Osteoblast (primary cell): ENCODE measurements at regions not wholly inside any gene's neighbourhood (a gene's known extent, or its start where the extent isn't known, plus 50 kb on each side); places are given as distances from the start of the nearest gene placed in this dataset.

Source experiments
- DNase-seq: peaks from one replicate; pipeline ENCODE4 v3.0.0; 2011; ENCODE audit warnings: low spot score, mixed read lengths; ENCODE audit not compliant: insufficient read length; ENCODE audit errors: missing footprints
- H2AFZ ChIP-seq: 2 replicates; pipeline ENCODE4 v1.6.0; 2011; ENCODE audit warnings: mild to moderate bottlenecking, low read length
- H3K27ac ChIP-seq: 2 replicates; pipeline ENCODE4 v1.5.1; 2011; ENCODE audit warnings: mild to moderate bottlenecking, low read depth, low read length, moderate library complexity
- H3K27me3 ChIP-seq: 2 replicates; pipeline ENCODE4 v1.6.0; 2012; ENCODE audit warnings: mild to moderate bottlenecking, control low read depth, inconsistent platforms, low read length, moderate library complexity; ENCODE audit not compliant: insufficient read depth
- H3K36me3 ChIP-seq: 2 replicates; pipeline ENCODE4 v1.5.1; 2011; ENCODE audit warnings: mild to moderate bottlenecking, low read length, control low read depth, moderate library complexity; ENCODE audit not compliant: insufficient read depth
- H3K4me1 ChIP-seq: 2 replicates; pipeline ENCODE4 v1.5.1; 2011; ENCODE audit warnings: mild to moderate bottlenecking, low read length, control low read depth, moderate library complexity; ENCODE audit not compliant: insufficient read depth
- H3K4me2 ChIP-seq: 2 replicates; pipeline ENCODE4 v1.6.0; 2011; ENCODE audit warnings: mild to moderate bottlenecking, low read length; ENCODE audit not compliant: insufficient read depth
- H3K4me3 ChIP-seq: fragments of 200-600 bp; sonication (generic); 3 replicates; pipeline ENCODE4 v1.5.1; 2012; ENCODE audit warnings: mild to moderate bottlenecking, low read length, inconsistent platforms; ENCODE audit not compliant: insufficient read depth
- H3K79me2 ChIP-seq: 2 replicates; pipeline ENCODE4 v1.6.0; 2012; ENCODE audit warnings: mild to moderate bottlenecking, low read length, control low read depth, inconsistent platforms; ENCODE audit not compliant: insufficient read depth
- H3K9me3 ChIP-seq: 2 replicates; pipeline ENCODE4 v1.5.1; 2011; ENCODE audit warnings: low read depth, low read length, control low read depth
- H4K20me1 ChIP-seq: 2 replicates; pipeline ENCODE4 v1.6.0; 2012; ENCODE audit warnings: mild to moderate bottlenecking, low read length, control low read depth; ENCODE audit not compliant: insufficient read depth
- CTCF ChIP-seq: IDR thresholded peaks from 2 replicates; pipeline ENCODE4 v1.5.1; 2011; ENCODE audit warnings: mild to moderate bottlenecking, low read depth, low read length, moderate library complexity; ENCODE audit errors: extremely low read depth

GRCh38 chr1:104526158-104526795 is 776.6 kb downstream of the AMY1C start:
- no peak for DNase-seq
- no peaks in the 10 kb centered on the region for H3K27me3 ChIP-seq
- no peak for TF ChIP-seq CTCF
- H4K20me1 ChIP-seq: no peaks in the 10 kb centered on the region
- peaks cover 2% of the 10 kb centered on the region for H3K9me3 ChIP-seq
- H3K4me3 ChIP-seq: no peak overlapping the region
- H3K27ac ChIP-seq: no peak overlapping the region
- no peaks in the 10 kb centered on the region for H3K79me2 ChIP-seq
- H3K36me3 ChIP-seq: no peaks in the 10 kb centered on the region
- no peaks in the 10 kb centered on the region for H3K4me1 ChIP-seq
- H2AFZ ChIP-seq: no peak overlapping the region
- H3K4me2 ChIP-seq: no peak overlapping the region

- Histone ChIP-seq H3K4me2 (no peak overlapping the region), H3K27ac (no peak overlapping the region), H2AFZ (no peak overlapping the region), H3K9me3 (peaks cover 2% of the 10 kb centered on the region), H3K4me1 (no peaks in the 10 kb centered on the region), H3K27me3 (no peaks in the 10 kb centered on the region), H3K79me2 (no peaks in the 10 kb centered on the region), H4K20me1 (no peaks in the 10 kb centered on the region), H3K36me3 (no peaks in the 10 kb centered on the region), H3K4me3 (no peak overlapping the region)
- no peak for TF ChIP-seq CTCF
- no peak for DNase-seq
Observed at GRCh38 chr1:104531990-104532389, 782.3 kb downstream of the AMY1C start.

GRCh38 chr1:104574620-104575019 is 824.9 kb downstream of the AMY1C start:
- Histone ChIP-seq H2AFZ (no peak overlapping the region), H3K36me3 (no peaks in the 10 kb centered on the region), H4K20me1 (no peaks in the 10 kb centered on the region), H3K9me3 (peaks cover 2% of the 10 kb centered on the region), H3K79me2 (no peaks in the 10 kb centered on the region), H3K4me3 (no peak overlapping the region), H3K27me3 (no peaks in the 10 kb centered on the region), H3K4me2 (no peak overlapping the region), H3K27ac (no peak overlapping the region), H3K4me1 (no peaks in the 10 kb centered on the region)
- no peak for TF ChIP-seq CTCF
- no peak for DNase-seq

GRCh38 chr1:104592926-104593325 is 843.2 kb downstream of the AMY1C start:
- H3K36me3 ChIP-seq: no peaks in the 10 kb centered on the region
- DNase-seq: no peak
- no peaks in the 10 kb centered on the region for H3K4me1 ChIP-seq
- no peak overlapping the region for H3K4me3 ChIP-seq
- H3K79me2 ChIP-seq: no peaks in the 10 kb centered on the region
- H4K20me1 ChIP-seq: no peaks in the 10 kb centered on the region
- no peaks in the 10 kb centered on the region for H3K27me3 ChIP-seq
- H3K27ac ChIP-seq: no peak overlapping the region
- H3K9me3 ChIP-seq: peaks cover 2% of the 10 kb centered on the region
- H2AFZ ChIP-seq: no peak overlapping the region
- TF ChIP-seq CTCF: no peak
- no peak overlapping the region for H3K4me2 ChIP-seq
